ENCODE measurements at regions not wholly inside any gene's neighbourhood (a gene's known extent, or its start where the extent isn't known, plus 50 kb on each side); places are given as distances from the start of the nearest gene placed in this dataset.

GRCh38 chr22:25465949-25466348 lies 98.5 kb upstream of the GRK3 start:
- no TSS peak for BruUV-seq (replicated peaks)
- Histone ChIP-seq H4K5ac (ENCODE audit: low read depth, low read length) (no peak overlapping the region), H3K9me1 (ENCODE audit: insufficient read depth, low read length) (no peaks in the 10 kb centered on the region), H3K4me3 (ENCODE audit: insufficient read depth, low read depth, low read length) (no peak overlapping the region), H4K91ac (ENCODE audit: insufficient read depth, low read depth, low read length) (no peak overlapping the region), H3K4me2 (ENCODE audit: low read depth, low read length) (no peak overlapping the region), H2AFZ (replicated peaks; ENCODE audit: low read length, poor library complexity) (no peak overlapping the region), H3K23ac (ENCODE audit: low read depth, low read length) (no peak overlapping the region), H3K9ac (ENCODE audit: low read depth, low read length) (no peak overlapping the region), H4K8ac (ENCODE audit: low read depth in 2 of 2, low read length in 2 of 2) (no peak overlapping the region), H3K79me1 (ENCODE audit: low read depth in 1 of 2, low read length in 2 of 2) (no peaks in the 10 kb centered on the region; a peak in 1 of 4 replicates), H2AK9ac (replicated peaks; ENCODE audit: low read depth, low read length, poor library complexity) (no peak overlapping the region), H3K14ac (replicated peaks; ENCODE audit: low read depth, low read length) (no peak overlapping the region), H3K9me3 (ENCODE audit: control insufficient read depth, insufficient read depth, low read length) (no peaks in the 10 kb centered on the region), H3K36me3 (ENCODE audit: control insufficient read depth, insufficient read depth, low read length) (peaks cover 15% of the 10 kb centered on the region), H2BK15ac (ENCODE audit: low read depth, low read length) (no peak overlapping the region), H3K56ac (ENCODE audit: extremely low read depth, insufficient read depth, low read length) (no peak overlapping the region), H2AK5ac (ENCODE audit: low read depth, low read length) (no peak overlapping the region), H2BK120ac (ENCODE audit: low read depth, low read length) (no peak overlapping the region), H3K4me1 (ENCODE audit: control insufficient read depth, insufficient read depth, low read length) (no peaks in the 10 kb centered on the region), H3K27me3 (ENCODE audit: control insufficient read depth, insufficient read depth, low read length) (no peaks in the 10 kb centered on the region), H2BK20ac (ENCODE audit: low read depth, low read length) (no peak overlapping the region), H4K20me1 (ENCODE audit: insufficient read depth, low read length) (peaks cover 9% of the 10 kb centered on the region; the same call in 1 of the 2 replicates), H2BK5ac (ENCODE audit: low read depth, low read length, poor library complexity, severe bottlenecking) (no peak overlapping the region), H3K4ac (ENCODE audit: low read depth, low read length) (no peak overlapping the region), H3K18ac (ENCODE audit: low read depth, low read length) (no peak overlapping the region), H3K27ac (ENCODE audit: insufficient read depth, low read length) (no peak overlapping the region)
- CTCF ChIA-PET = no interaction called here
- DNase-seq (no peak), ATAC-seq (ENCODE audit: low read depth) (no peak)
- dilution Hi-C loops (cut with HindIII; ENCODE audit: low sequenced_read_pairs, unreplicated experiment) = no loop called here
- in situ Hi-C loops (cut with MboI; ENCODE audit: low sequenced_read_pairs) = loop anchor here (5.0 to 25.0 kb wide), 2 partner anchors 236 to 871 kb away; no protein-coding TSS in a partner anchor
- POLR2A ChIA-PET (ENCODE audit: unreplicated experiment) = no interaction called here
- intact Hi-C loops (cut with micrococcal nuclease) = loop anchor here (10.0 kb wide), 2 partner anchors 131 to 869 kb away; no protein-coding TSS in a partner anchor
- 67% methylated on average over 1 of the region's 4 CpGs; no CpG with 5 or more reads in 1 of the 2 experiments for WGBS, 2 experiments (ENCODE audit: extremely low coverage in 2 of 2, insufficient read length in 1 of 2)
- TF ChIP-seq CEBPB (IDR thresholded peaks at IDR 0.05; ENCODE audit: low read depth, low read length) (no peak), POLR2A (IDR thresholded peaks at IDR 0.05; ENCODE audit: low read depth, low read length) (no peak), MAZ (IDR thresholded peaks at IDR 0.05; ENCODE audit: borderline replicate concordance, low read depth, low read length) (no peak), RCOR1 (IDR thresholded peaks at IDR 0.05; ENCODE audit: insufficient replicate concordance, low read length) (no peak)

All from IMR-90 (cell line).